IMR-90 (cell line): ENCODE measurements at regions not wholly inside any gene's neighbourhood (a gene's known extent, or its start where the extent isn't known, plus 50 kb on each side); places are given as distances from the start of the nearest gene placed in this dataset.

Experiments used
- ATAC-seq: fragments of 200-7000 bp; cut with Tn5 transposase; 2 replicates; pipeline ENCODE4 v1.9.1; 2020; ENCODE audit warnings: low read depth, mild to moderate bottlenecking, moderate library complexity
- BruUV-seq: library from RNA; stranded (reverse); fragments of 400-500 nt; replicated peaks from 2 replicates; lab custom pipeline; 2021; lab: Mats Ljungman, UMichigan
- CTCF ChIA-PET: fragments of 300-600 bp; formaldehyde crosslinking; extraction: SDS; loops from one replicate; lab custom pipeline; 2021; ENCODE audit warnings: antibody characterized with exemption; lab: Yijun Ruan, JAX
- POLR2A ChIA-PET: fragments of 300-600 bp; sonication (Branson Sonifier 250); formaldehyde crosslinking; loops from one replicate; lab custom pipeline; 2022; ENCODE audit warnings: antibody characterized with exemption; ENCODE audit not compliant: unreplicated experiment; lab: Charles Lee
- DNase-seq: peaks from one replicate; pipeline ENCODE4 v3.0.0; 2013
- H2AFZ ChIP-seq: replicated peaks from 2 replicates; pipeline ENCODE3; 2013; ENCODE audit warnings: low read length, mild to moderate bottlenecking; ENCODE audit not compliant: poor library complexity
- H2AK5ac ChIP-seq: 2 replicates; pipeline ENCODE4 v1.6.1; 2013; ENCODE audit warnings: low read depth, low read length, inconsistent platforms
- H2AK9ac ChIP-seq: replicated peaks from 2 replicates; pipeline ENCODE3; 2013; ENCODE audit warnings: mild to moderate bottlenecking, low read depth, low read length, moderate library complexity; ENCODE audit not compliant: poor library complexity
- H2BK120ac ChIP-seq: 2 replicates; pipeline ENCODE4 v1.6.1; 2013; ENCODE audit warnings: low read depth, low read length, inconsistent platforms
- H2BK15ac ChIP-seq: 3 replicates; pipeline ENCODE4 v1.6.1; 2013; ENCODE audit warnings: low read depth, low read length, inconsistent platforms
- H2BK20ac ChIP-seq: 2 replicates; pipeline ENCODE4 v1.6.1; 2013; ENCODE audit warnings: low read depth, mild to moderate bottlenecking, inconsistent platforms, low read length, moderate library complexity
- H2BK5ac ChIP-seq: 2 replicates; pipeline ENCODE4 v1.6.1; 2013; ENCODE audit warnings: mild to moderate bottlenecking, low read depth, low read length, inconsistent platforms; ENCODE audit not compliant: poor library complexity, severe bottlenecking
- H3K14ac ChIP-seq: replicated peaks from 2 replicates; pipeline ENCODE4 v1.6.1; 2013; ENCODE audit warnings: low read depth, low read length, inconsistent platforms
- H3K18ac ChIP-seq: 2 replicates; pipeline ENCODE4 v1.6.1; 2013; ENCODE audit warnings: low read depth, low read length, control low read depth
- H3K23ac ChIP-seq: 2 replicates; pipeline ENCODE4 v1.6.1; 2013; ENCODE audit warnings: low read depth, low read length, inconsistent platforms
- H3K27ac ChIP-seq: 2 replicates; pipeline ENCODE4 v1.5.1; 2013; ENCODE audit warnings: mild to moderate bottlenecking, control low read depth, low read length; ENCODE audit not compliant: insufficient read depth
- H3K27me3 ChIP-seq: 2 replicates; pipeline ENCODE4 v1.6.1; 2013; ENCODE audit warnings: low read length; ENCODE audit not compliant: control insufficient read depth, insufficient read depth
- H3K36me3 ChIP-seq: 2 replicates; pipeline ENCODE4 v1.6.1; 2013; ENCODE audit warnings: low read length, mixed read lengths; ENCODE audit not compliant: control insufficient read depth, insufficient read depth
- H3K4ac ChIP-seq: 2 replicates; pipeline ENCODE4 v1.6.1; 2013; ENCODE audit warnings: low read depth, low read length, inconsistent platforms
- H3K4me1 ChIP-seq: 2 replicates; pipeline ENCODE4 v1.6.1; 2013; ENCODE audit warnings: low read length, mixed read lengths; ENCODE audit not compliant: control insufficient read depth, insufficient read depth
- H3K4me2 ChIP-seq: 2 replicates; pipeline ENCODE4 v1.6.1; 2013; ENCODE audit warnings: low read depth, mild to moderate bottlenecking, control low read depth, low read length, moderate library complexity
- H3K4me3 ChIP-seq: 2 replicates; pipeline ENCODE4 v1.5.1; 2013; ENCODE audit warnings: low read depth, mild to moderate bottlenecking, control low read depth, low read length, moderate library complexity; ENCODE audit not compliant: insufficient read depth
- H3K56ac ChIP-seq: 2 replicates; pipeline ENCODE4 v1.6.1; 2013; ENCODE audit warnings: low read length, inconsistent platforms; ENCODE audit not compliant: insufficient read depth; ENCODE audit errors: extremely low read depth
- H3K79me1 ChIP-seq, 2 experiments: 2 replicates each; pipeline ENCODE4 v1.6.1; 2013; ENCODE audit warnings: low read length in 2 of 2, inconsistent platforms in 1 of 2, low read depth in 1 of 2
- H3K9ac ChIP-seq: 2 replicates; pipeline ENCODE4 v1.6.1; 2013; ENCODE audit warnings: low read depth, low read length, control low read depth
- H3K9me1 ChIP-seq: 2 replicates; pipeline ENCODE4 v1.6.1; 2013; ENCODE audit warnings: low read length, inconsistent platforms; ENCODE audit not compliant: insufficient read depth
- H3K9me3 ChIP-seq: 2 replicates; pipeline ENCODE4 v1.6.1; 2013; ENCODE audit warnings: low read length; ENCODE audit not compliant: control insufficient read depth, insufficient read depth
- H4K20me1 ChIP-seq: 2 replicates; pipeline ENCODE4 v1.6.1; 2013; ENCODE audit warnings: low read length, inconsistent platforms; ENCODE audit not compliant: insufficient read depth
- H4K5ac ChIP-seq: 2 replicates; pipeline ENCODE4 v1.6.1; 2013; ENCODE audit warnings: mild to moderate bottlenecking, low read depth, low read length, control low read depth
- H4K8ac ChIP-seq, 2 experiments: 2 replicates each; pipeline ENCODE4 v1.6.1; 2013; ENCODE audit warnings: low read depth in 2 of 2, low read length in 2 of 2, control low read depth in 1 of 2, inconsistent platforms in 1 of 2
- H4K91ac ChIP-seq: 2 replicates; pipeline ENCODE4 v1.6.1; 2013; ENCODE audit warnings: low read depth, low read length, inconsistent platforms; ENCODE audit not compliant: insufficient read depth
- CHD1 ChIP-seq: IDR thresholded peaks from 2 replicates; pipeline ENCODE4 v1.6.1; 2012; ENCODE audit warnings: low read depth, low read length, improper control_type of control experiment
- MAZ ChIP-seq: IDR thresholded peaks from 2 replicates; pipeline ENCODE4 v1.6.1; 2012; ENCODE audit warnings: low read depth, mild to moderate bottlenecking, low read length, improper control_type of control experiment, moderate library complexity, borderline replicate concordance
- NFE2L2 ChIP-seq: fragments of 150-350 bp; IDR thresholded peaks from 2 replicates; pipeline ENCODE4 v1.6.1; 2016; ENCODE audit warnings: low read depth, mild to moderate bottlenecking, low read length
- RCOR1 ChIP-seq: IDR thresholded peaks from 2 replicates; pipeline ENCODE4 v1.6.1; 2012; ENCODE audit warnings: mild to moderate bottlenecking, low read length, improper control_type of control experiment; ENCODE audit not compliant: insufficient replicate concordance
- WGBS, 2 experiments: methylation state at CpG; one replicate each; pipeline versions ENCODE4 v1.1.5 to v1.1.7; 2013; ENCODE audit warnings: missing lambda C conversion rate in 2 of 2; ENCODE audit not compliant: insufficient read length in 1 of 2; ENCODE audit errors: extremely low coverage in 2 of 2; 5-methylcytosine and 5-hydroxymethylcytosine counted together
- dilution Hi-C: fragments of 300-500 bp; cut with HindIII; formaldehyde crosslinking; loops from one replicate; pipeline ENCODE4 v1.14.3; 2018; ENCODE audit warnings: low sequenced_read_pairs; ENCODE audit not compliant: unreplicated experiment
- in situ Hi-C: fragments of 300-500 bp; cut with MboI; formaldehyde crosslinking; loops from 3 replicates; pipeline ENCODE4 v1.14.3; 2019; ENCODE audit warnings: low sequenced_read_pairs, inconsistent platforms, mixed read lengths
- intact Hi-C: fragments of 100-400 bp; cut with micrococcal nuclease; formaldehyde crosslinking; loops from 2 replicates; pipeline ENCODE4 v1.10.0; 2022

DNA sequence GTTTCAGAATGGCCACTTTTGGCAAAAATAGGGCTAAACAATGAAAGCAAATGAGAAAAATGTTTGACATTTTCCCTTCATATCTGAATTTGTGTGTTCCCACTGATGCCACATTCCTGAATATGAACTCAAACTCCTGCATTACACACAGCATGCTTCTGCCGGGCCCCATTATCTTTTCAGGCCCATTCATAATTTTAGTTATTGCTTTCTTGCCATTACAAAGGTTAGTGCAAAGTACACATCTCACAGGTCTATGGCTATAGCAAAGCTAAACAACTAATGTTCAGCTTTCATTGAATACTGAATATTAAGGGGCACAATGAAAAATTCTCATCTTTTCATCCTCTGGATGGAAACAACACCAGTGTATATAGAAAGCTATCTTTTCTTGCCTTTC is 568.9 kb upstream of the ZNF608 start:
- dilution Hi-C loops = no loop called here
- ATAC-seq (no peak), DNase-seq (no peak)
- CTCF ChIA-PET = no interaction called here
- no peak overlapping the region for H4K5ac ChIP-seq
- no peak overlapping the region for H3K4ac ChIP-seq
- POLR2A ChIA-PET = no interaction called here
- no peak overlapping the region for H4K91ac ChIP-seq
- H3K23ac ChIP-seq = no peak overlapping the region
- no peak overlapping the region for H2AK5ac ChIP-seq
- H3K27me3 ChIP-seq = no peaks in the 10 kb centered on the region
- peaks cover 8% of the 10 kb centered on the region for H3K9me1 ChIP-seq
- WGBS, 2 experiments = no CpG with 5 or more reads among the region's 1 CpG
- TF ChIP-seq MAZ (no peak), NFE2L2 (no peak), CHD1 (no peak), RCOR1 (no peak)
- H2BK15ac ChIP-seq = no peak overlapping the region
- no peak overlapping the region for H2AFZ ChIP-seq
- in situ Hi-C loops = no loop called here
- no peaks in the 10 kb centered on the region for H3K79me1 ChIP-seq
- H2AK9ac ChIP-seq = no peak overlapping the region
- no peak overlapping the region for H3K27ac ChIP-seq
- H3K9ac ChIP-seq = no peak overlapping the region
- H3K4me1 ChIP-seq = peaks cover 5% of the 10 kb centered on the region
- H3K9me3 ChIP-seq = no peaks in the 10 kb centered on the region
- H2BK120ac ChIP-seq = no peak overlapping the region
- no peak overlapping the region for H3K56ac ChIP-seq
- H3K4me2 ChIP-seq = no peak overlapping the region
- no peak overlapping the region for H3K18ac ChIP-seq
- H2BK20ac ChIP-seq = no peak overlapping the region
- intact Hi-C loops = loop anchor here (5.0 kb wide), 1 partner anchor 568 kb away; the partner anchor contains the start of gene ZNF608
- no peaks in the 10 kb centered on the region for H3K36me3 ChIP-seq
- H3K4me3 ChIP-seq = no peak overlapping the region
- no TSS peak for BruUV-seq
- no peak overlapping the region for H3K14ac ChIP-seq
- H4K8ac ChIP-seq = no peak overlapping the region
- H4K20me1 ChIP-seq = no peaks in the 10 kb centered on the region
- H2BK5ac ChIP-seq = no peak overlapping the region
